Hematopoietic multipotent progenitor cell treated with erythropoietin and hydrocortisone succinate and interleukin-3 and kit ligand, for 15 days (in vitro differentiated cells): ENCODE measurements at regions not wholly inside any gene's neighbourhood (a gene's known extent, or its start where the extent isn't known, plus 50 kb on each side); places are given as distances from the start of the nearest gene placed in this dataset.

Source experiments
- DNase-seq: peaks from one replicate; pipeline ENCODE4 v3.0.0-alpha.2; 2015; ENCODE audit warnings: low spot score

DNA sequence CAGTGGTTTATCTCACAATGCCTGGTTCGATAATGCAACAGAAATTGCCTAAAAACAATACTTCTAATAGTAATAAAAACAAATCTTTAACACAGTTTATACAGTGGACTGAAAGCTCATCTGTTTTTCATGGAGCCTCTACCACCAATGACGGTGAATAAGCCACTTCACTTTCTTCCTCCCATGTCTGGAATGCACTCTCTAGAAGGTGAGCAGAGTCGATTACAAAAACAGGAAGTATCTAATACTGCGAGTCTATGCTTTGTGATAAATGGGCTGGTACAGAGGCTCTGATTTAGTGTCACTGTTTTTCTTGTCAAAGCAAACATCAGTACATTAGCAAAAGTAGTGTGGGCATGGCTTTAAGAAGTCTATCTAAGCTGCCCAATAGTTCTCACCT is 1348.6 kb upstream of the SLC10A2 start:
- DNase-seq = no peak

DNA sequence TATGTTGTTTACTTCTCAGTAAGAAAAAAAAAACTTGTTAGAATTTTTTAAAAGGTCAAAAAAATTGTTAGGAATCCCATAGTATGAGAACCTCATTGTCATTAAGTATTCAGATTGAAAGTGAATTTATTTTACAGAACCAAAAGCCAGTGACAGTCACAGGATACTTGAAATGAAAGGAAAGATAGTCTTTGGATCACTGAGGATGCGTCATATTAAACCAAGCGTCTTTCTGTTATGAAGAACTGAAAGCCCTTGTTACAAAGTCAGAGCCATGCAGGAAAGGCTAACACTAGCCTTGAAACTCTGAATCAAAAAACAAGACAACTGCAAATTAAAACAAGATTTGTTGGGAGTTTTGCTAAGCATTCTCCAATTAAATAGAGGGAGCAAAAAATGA is 1348.0 kb upstream of the SLC10A2 start:
- DNase-seq = no peak

DNA sequence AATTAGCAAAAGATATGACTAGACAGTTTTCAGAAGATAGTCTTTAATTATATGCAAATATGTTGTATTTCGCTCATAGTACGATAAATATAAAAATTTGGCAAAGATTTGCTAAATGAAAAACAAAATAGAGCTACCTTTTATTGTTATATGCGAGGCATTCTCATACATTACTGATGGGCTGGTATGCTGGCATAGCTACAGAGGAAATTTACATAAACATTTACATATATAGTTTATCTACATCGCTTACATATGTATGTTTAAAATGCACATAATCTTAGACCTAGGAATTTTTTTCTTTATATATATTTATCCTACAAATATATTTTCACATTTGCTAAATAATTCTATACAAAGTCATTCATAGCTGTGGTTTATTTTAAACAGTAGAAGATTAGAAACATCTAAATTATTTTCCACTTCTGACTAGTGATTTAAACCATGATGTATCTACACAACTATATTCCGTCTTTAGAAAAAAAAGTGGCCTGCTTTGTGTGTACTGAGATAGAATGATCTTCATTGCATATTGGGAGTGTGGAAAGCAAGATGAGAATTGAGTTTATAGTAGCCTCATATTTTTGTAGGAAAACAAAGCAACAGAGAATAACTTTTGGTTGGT is 1345.0 kb upstream of the SLC10A2 start:
- DNase-seq = no peak

DNA sequence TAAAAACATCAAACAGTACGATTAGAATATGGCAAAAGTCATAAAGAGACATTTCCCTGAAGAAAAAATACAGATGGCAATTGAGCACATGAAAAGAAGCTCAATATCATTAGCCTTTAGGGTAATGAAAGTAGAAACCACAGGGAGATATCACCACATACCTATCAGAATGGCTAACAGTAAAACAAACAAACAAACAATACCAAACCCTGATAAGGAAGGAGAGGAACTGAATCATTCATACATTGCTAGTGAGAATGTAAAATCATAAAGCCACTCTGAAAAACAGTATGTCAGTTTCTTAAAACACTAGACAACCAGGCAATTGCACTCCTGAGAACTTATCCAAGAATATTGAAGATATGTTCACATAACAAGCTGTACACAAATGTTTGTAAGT is 1342.5 kb upstream of the SLC10A2 start:
- no peak for DNase-seq

DNA sequence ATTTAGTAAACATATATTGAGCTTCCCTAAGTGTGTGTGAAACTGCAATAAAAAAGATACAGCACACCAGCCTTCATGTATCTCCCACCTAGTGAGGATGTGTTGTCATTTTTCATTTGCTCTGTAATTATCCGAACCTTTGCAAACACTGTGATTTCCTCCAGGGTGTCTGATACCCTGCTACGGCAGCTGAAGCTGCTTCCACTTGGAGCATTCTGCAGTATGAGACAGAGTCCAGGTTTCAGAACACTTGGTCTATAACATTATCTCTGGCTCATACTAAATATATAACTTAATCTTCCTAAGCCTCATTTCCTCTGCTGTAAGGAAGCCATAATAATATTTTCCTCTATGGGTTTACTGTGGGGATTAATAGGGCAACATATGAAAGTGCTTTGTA is 1338.1 kb upstream of the SLC10A2 start:
- DNase-seq = no peak

DNA sequence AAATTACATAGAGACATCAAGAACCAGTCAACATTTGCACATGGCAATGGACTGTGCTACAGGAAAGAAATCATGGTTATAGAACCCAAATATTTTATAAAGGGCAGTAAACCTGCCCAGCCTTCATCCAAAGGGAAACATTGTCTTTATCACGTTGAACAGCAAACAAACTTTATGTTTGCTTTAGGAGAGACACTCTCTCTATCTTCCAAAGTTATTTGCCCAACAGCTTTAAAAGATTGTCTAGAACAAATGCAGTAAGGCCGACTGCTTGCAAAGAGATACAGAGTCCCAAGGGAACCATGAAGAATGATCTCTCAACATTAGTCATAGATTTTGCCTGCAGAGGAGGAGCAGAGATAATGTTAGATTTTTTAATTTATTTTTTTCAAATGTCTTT is 1323.5 kb upstream of the SLC10A2 start:
- no peak for DNase-seq

DNA sequence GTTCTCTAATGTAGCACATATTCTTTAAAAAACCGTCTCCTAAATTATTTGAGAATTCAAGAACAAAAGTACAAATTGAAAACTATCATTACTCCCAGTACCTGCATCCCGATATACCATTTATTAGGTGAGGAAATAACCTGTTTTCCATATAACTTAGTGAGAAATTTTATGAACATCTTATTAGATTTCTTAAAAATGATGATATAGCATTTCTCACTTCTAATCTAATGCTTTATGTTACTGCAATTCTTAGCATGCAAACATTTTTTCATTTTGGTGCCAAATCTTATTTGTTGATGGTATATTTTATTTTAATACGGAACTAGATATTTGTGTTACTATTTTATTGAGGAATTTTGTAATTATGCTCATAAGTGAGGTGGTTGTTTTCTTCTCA is 1321.3 kb upstream of the SLC10A2 start:
- DNase-seq = no peak

DNA sequence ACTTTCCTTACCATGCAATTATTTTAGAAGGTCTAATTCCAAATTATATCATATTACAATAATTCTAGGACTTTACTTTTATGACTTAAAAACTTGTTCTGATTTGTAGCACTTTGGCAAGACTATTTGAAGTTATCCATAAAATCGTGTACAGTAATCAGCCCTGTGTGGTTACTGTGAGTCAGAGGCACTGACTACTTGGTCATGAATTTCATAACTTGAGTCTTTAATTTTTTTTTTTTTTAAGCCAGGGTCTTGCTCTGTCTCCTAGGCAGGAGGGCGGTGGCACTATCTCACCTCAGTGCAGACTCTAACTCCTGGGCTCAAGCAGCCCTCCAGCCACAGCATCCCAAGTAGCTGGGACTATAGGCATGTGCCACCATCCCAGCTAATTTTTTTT is 1319.2 kb upstream of the SLC10A2 start:
- DNase-seq = no peak

DNA sequence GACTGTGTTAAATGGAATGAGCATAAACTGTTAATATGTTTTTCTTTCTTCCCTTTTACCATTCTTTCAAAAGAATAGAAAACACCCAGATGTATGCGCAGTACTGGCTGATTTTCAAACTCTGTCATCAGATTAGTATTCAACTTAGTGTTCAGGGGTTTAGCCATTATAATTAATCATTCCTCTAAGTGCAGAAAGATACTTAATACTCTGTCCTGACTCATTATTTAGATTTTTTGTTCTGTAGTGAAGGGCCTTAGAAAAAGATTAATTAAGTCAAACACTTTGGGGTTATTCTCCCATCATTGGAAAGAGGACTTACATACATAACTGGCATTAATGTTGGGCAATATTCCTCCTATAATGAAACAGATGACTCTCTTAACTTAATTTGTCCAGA is 1316.7 kb upstream of the SLC10A2 start:
- DNase-seq = no peak

DNA sequence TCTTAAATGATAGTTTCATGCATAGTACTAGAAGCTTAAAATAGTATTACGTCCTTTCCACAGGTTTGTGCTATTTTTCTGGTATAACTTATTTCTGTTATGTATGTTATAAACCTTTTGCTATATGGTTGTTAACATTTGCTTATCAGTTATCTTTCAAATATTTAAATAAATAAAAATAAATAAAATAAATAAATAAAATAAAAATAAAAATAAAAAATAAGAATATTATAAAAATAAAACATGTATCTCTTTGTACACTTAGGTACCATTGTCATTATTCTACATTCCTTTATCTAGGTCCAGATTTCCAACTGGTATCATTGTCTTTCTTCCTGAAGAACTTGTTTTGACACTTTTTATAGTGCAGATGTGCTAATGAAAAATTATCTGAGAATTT is 1310.4 kb upstream of the SLC10A2 start:
- DNase-seq = no peak

DNA sequence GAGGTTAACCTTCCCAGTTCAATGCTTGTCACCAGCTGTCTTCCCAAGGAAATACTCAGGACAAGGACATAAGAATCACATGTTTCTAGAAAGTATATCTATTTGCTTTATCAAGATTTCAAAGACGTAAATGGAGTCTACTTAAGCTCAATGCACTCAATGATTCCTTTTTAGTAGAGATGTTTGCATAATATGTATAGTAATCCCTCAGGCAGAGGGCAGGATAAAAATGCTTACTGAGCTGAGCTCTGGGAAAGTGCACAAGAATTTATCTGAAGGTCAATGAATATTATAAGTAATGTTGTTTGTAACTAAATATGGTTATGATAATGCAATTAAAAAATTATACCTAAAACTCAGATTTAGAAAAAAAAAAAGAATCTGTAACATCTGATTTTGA is 1309.4 kb upstream of the SLC10A2 start:
- DNase-seq = no peak

DNA sequence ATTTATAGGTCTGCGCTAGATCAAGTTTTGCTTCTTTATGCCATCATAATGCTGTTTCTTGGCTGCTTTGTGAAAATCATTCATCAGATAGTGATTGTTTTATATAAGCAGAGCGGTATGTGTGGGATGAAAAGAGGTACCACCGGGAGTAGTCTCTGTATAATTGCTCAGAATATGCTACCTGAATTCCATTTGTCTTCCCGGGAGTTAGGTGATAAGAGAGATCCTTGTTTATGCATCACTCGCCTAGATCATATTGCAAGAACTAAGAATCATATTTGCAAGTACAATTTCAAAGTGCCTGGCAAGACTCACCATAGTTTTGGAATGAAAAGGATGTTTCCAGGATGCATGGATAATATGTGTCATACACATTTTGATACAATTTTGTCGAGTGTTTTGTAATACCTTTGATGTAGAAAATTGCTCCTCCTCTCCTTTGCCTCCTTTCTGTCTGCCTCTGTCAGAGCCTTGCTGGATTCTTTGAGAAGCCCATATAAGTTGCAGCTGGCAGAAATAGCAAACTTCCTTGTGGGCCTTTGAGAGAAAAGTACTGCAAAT is 1306.0 kb upstream of the SLC10A2 start:
- no peak for DNase-seq

DNA sequence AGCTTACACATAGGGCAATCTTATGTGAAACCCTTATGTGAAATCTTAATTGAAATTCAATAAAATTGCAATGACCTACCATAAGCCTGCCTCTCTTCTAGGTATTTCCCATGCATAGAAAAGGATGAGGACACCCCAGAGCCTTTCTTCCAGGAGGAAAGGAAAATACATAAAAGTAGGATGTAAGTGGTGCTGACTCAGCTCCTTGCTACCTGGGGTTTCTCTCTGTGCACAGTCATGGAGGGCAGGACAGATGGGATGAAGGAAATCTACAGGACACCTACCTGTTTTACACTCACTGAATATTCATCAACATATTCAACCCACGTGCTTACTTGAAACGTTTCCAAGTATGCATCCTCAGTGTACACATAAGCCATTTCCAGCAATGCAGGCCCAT is 1299.2 kb upstream of the SLC10A2 start:
- DNase-seq = no peak

DNA sequence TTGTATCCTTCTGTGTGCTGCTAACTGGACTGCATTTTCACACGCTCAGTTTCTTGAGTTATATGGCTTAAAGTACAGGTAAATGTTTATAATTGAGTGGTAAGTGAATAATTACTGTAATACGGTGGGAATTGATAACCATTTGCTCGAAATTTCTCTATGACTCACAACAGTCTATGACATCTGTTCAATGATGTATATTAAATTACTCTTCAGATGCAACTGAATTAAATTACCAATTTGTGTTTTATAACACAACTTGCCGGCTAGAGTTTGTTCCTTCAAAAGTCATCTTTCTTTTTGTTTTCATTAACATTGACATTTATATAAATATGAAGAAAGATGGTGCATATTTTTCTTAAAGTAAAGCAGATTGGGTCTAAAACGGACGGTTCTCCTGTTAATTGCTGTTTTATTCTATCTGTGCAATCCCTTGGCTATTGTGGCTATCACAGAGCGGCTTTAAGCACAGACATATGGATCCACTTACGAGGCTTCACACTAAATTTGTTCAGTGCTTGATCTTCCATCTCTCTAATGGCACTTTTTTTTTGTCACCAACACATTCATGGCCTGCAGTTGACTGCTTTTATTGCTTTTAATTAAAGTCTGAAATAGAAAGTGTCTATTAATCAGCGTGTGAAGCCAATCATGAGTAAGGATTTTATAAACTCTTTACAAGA is 1291.6 kb upstream of the SLC10A2 start:
- no peak for DNase-seq

DNA sequence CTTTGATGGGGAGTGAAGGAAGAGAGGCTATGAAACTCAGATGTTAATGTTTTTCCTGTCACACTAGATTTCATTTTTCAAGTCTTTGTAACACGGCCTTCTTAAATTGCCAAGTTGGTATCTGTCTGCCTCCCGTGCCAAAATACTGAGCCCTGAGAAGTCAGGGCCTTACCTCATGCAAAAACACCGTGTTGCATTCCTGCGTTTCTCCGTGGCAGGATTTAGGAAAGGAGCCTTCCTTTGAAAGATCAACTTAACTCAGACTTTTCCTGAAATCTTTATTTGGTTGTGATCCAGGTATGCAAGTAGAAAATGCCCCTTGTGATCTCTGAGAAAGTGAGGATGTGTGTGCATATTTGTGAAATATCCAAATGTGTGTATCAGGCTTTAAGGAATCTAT is 1291.0 kb upstream of the SLC10A2 start:
- DNase-seq = no peak

DNA sequence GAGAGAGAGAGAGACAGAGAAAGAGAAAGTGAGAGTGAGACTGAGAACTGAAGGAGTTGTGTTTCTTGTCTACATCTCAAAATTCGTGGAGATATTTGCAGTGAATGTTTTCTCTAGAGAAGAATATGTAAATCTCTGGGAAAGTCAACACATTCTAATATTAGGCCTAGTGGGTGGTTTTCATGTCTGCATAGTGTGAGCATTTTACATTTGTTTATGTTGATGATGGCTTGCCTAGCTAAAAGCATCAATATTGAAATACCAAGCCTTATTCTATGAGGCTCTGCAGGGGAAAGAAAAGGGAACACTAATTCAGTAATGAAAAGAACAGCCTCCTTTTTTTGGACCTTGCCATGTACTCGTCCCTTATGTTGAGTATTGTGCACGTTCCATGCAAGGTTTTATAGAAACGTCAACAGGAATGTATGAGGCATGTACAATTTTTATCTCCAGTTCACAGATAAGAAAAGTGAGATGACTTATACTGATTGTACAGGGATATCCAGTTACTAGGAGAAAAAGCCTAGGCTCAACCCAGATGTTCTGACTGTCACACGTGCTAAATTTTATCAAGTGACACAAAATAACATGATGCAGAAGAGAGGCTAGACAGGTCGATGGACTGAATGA is 1288.9 kb upstream of the SLC10A2 start:
- no peak for DNase-seq

DNA sequence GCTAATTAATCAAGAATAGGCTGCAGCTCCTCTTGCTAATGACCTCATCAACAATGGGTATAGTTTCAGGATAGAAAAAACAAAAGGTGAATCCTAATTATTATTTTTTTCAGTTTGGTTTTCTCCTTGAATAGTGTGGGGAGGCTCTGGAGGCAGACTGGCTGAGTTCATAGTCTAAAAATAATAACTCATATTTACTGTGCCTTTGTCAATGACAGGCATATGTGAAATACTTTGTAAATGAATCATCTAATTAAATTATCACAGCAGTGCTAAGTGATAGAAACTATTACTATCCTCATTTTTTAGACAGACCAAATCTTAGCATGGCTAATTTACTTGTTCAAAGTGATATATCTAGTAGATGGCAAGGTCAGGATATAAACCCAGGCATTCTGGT is 1261.0 kb upstream of the SLC10A2 start:
- DNase-seq = no peak

DNA sequence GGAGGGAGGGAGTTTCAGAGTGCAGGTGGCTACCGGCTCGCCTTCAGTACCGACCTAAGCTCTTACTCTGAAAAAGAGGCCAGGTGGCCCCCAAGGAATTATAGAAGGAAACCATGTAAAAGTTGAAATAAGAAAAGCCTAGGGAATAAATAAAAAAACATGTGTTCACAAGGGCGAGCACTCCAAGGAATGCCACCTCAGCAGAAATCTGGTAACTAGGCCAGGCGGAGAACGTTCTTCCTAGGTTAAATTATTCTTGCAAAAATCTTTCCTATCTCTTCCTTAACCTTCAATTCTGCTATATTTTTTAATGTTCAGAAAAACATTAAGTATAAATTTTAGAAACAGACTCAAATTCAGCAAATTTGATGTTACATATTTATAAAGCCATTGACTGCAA is 1260.3 kb upstream of the SLC10A2 start:
- no peak for DNase-seq

DNA sequence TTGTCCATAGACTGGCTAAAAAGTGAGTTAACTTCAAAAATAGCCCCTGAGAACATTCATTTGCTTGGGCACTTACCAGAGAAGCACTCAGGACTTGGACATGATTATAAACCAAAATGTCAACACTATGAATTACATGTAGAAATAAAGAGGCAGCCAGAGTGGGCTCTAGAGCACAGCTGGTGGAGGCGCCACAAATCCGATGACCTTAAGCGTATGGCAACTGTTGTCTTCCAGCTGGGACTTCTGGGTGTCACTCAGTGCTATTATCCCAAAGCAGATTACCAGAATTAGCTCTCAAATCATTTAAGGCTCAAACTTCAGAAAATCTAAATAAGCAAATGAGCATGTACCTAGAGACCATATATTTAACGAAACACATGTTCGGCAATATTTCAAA is 1255.5 kb upstream of the SLC10A2 start:
- no peak for DNase-seq

DNA sequence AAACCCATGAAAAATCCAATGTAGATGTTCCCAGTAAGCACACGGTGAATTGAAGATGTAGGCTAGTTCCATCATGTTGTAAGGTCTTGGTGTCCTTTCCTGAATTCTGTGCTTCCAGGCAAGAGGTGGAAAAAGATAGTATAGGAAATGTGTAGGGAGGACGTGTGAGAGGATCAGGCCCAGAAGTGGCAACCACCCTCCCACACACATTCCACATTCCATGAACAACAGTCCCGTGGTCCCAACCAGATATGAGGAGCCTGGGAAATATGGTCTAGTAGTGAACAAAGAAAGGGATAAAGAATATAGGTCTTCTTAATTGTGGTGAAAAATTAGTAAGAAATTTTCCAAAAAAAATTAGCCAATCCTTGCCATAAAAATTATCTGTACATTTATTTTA is 1254.2 kb upstream of the SLC10A2 start:
- DNase-seq = no peak

DNA sequence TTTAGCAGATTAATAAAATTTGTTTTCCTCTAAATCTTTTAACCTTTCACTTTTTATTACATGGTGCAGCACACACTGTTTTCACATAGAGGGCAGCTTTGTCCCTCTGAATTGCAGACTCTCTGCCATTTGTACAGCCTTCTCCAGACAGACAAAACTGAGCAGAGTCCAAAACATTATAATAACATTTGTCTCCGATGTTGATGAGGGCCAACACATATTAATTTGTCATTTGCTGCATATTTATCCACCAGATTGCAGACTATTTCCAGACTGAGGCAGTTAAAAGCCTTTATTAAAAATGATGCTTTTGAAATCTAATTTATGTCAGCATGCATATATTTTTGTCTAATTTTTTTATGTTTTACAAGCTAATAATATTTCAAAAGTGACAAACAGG is 1251.9 kb upstream of the SLC10A2 start:
- DNase-seq = no peak

DNA sequence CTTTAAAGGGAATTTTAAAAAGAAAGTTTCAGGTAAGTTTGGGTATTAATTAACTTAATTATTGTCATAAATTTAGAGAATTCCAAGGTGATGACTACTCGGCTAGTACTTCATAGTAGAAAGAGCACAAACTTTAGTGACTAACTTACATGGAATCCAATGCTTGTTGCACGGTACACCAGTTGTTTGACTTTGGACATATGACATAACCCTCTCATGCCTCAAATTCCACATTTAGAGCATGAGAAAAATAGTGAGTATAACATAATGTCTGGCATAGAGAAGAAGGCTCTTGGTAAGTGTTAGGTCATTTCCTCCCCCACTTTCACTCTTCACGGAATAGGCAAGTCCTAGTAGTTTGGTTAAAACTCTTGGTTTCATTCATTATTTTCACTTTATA is 1249.4 kb upstream of the SLC10A2 start:
- no peak for DNase-seq

DNA sequence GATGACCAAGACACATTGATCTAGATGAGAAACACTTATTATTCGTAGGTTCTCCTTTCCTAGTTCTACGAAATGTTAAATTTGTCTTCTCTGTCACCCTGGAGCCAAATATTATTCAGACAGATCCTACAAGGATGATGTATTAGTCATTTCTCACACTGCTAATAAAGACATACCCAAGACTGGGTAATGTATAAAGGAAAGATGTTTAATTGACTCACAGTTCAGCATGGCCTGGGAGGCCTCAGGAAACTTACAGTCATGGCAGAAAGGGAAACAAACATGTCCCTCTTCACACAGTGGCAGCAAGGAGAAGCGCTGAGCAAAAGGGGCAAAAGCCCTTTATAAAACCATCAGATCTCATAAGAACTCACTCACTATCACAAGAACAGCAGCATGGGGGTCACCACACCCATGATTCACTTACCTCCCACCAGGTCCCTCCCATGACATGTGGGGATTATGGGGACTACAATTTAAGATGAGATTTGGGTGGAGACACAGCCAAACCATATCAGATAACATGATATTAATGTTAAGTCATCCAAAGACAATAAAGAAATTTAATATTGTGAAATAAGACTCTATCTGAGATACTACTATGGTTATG is 1248.8 kb upstream of the SLC10A2 start:
- DNase-seq = no peak
